Testis (tissue), 2 donors: ENCODE measurements at regions not wholly inside any gene's neighbourhood (a gene's known extent, or its start where the extent isn't known, plus 50 kb on each side); places are given as distances from the start of the nearest gene placed in this dataset.

Experiments
- CTCF ChIP-seq, 3 experiments: fragments of 450-650 bp in 2 of 3; fragments of 200-600 bp in 1 of 3; sonication (generic) in 1 of 3; IDR thresholded peaks; one replicate each; pipeline ENCODE4 v1.5.1; 2016 to 2019; ENCODE audit warnings: antibody characterized with exemption in 3 of 3, mild to moderate bottlenecking in 2 of 3, moderate library complexity in 1 of 3
- POLR2A ChIP-seq: fragments of 450-650 bp; IDR thresholded peaks from one replicate; pipeline ENCODE4 v1.6.1; 2017; ENCODE audit warnings: antibody characterized with exemption, mild to moderate bottlenecking, moderate library complexity

- TF ChIP-seq POLR2A (no peak), CTCF (IDR thresholded peaks at IDR 0.05) (no peak)
Observed at GRCh38 chr20:54806462-54806861, 331.1 kb downstream of the DOK5 start.
